ENCODE measurements at regions not wholly inside any gene's neighbourhood (a gene's known extent, or its start where the extent isn't known, plus 50 kb on each side); places are given as distances from the start of the nearest gene placed in this dataset.

DNA sequence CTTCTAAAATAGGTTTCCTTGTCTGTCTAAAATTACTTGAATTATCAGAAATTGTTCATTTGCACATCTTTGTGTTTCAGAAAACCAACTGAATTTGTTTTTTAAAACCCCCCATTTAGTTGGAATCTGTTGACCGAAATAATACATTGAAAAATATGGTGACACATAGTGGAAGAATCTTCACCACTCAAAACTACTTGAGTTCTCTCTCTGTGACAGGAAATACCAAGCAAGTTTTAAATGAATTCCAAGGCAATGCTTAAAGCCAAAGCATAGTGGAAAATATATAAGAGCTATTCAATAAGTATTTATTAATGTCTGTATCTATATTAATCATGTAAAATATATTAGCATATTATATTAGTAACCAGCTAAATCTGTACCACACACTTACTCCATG is 224.9 kb upstream of the COL8A1 start:
- TF ChIP-seq, protein P1, sequence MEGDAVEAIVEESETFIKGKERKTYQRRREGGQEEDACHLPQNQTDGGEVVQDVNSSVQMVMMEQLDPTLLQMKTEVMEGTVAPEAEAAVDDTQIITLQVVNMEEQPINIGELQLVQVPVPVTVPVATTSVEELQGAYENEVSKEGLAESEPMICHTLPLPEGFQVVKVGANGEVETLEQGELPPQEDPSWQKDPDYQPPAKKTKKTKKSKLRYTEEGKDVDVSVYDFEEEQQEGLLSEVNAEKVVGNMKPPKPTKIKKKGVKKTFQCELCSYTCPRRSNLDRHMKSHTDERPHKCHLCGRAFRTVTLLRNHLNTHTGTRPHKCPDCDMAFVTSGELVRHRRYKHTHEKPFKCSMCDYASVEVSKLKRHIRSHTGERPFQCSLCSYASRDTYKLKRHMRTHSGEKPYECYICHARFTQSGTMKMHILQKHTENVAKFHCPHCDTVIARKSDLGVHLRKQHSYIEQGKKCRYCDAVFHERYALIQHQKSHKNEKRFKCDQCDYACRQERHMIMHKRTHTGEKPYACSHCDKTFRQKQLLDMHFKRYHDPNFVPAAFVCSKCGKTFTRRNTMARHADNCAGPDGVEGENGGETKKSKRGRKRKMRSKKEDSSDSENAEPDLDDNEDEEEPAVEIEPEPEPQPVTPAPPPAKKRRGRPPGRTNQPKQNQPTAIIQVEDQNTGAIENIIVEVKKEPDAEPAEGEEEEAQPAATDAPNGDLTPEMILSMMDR (conservative IDR thresholded peaks at IDR 0.05; ENCODE audit: low read length): no peak
- no peak for TF ChIP-seq EZH2phosphoT487 (IDR thresholded peaks at IDR 0.05; ENCODE audit: borderline replicate concordance)
